ENCODE measurements at regions not wholly inside any gene's neighbourhood (a gene's known extent, or its start where the extent isn't known, plus 50 kb on each side); places are given as distances from the start of the nearest gene placed in this dataset.

- Histone ChIP-seq H3K4me1 (ENCODE audit: control insufficient read depth in 2 of 3, insufficient read depth in 2 of 3, low read depth in 1 of 3, low read length in 3 of 3) (peaks cover 0 to 13% (median 6%) of the 10 kb centered on the region in 3 donors), H3K9me3 (ENCODE audit: control insufficient read depth in 2 of 3, insufficient read depth in 1 of 3, low read length in 3 of 3) (no peaks in the 10 kb centered on the region), H3K36me3 (ENCODE audit: control insufficient read depth in 2 of 3, insufficient read depth in 3 of 3, low read length in 3 of 3) (no peaks in the 10 kb centered on the region), H3K9ac (ENCODE audit: low read length in 3 of 3) (no peak overlapping the region), H3K27ac (ENCODE audit: low read depth in 2 of 2, low read length in 2 of 2) (no peak overlapping the region), H3K27me3 (ENCODE audit: control insufficient read depth, insufficient read depth, low read length) (no peaks in the 10 kb centered on the region), H3K4me3 (ENCODE audit: low read length in 3 of 3) (no peak overlapping the region)
- FAIRE-seq (no peak), DNase-seq (no peak)
- intact Hi-C loops (cut with DNase I) = no loop called here
- TF ChIP-seq CTCF (IDR thresholded peaks at IDR 0.05; ENCODE audit: borderline replicate concordance, extremely low read depth, insufficient read depth) = no peak
Observed at GRCh38 chr2:172328103-172328841, 99.1 kb upstream of the ITGA6 start.

- Histone ChIP-seq H3K4me3 (ENCODE audit: low read length in 3 of 3) (no peak overlapping the region), H3K4me1 (ENCODE audit: control insufficient read depth in 2 of 3, insufficient read depth in 2 of 3, low read depth in 1 of 3, low read length in 3 of 3) (peaks cover 0 to 13% (median 6%) of the 10 kb centered on the region in 3 donors), H3K9ac (ENCODE audit: low read length in 3 of 3) (no peak overlapping the region), H3K36me3 (ENCODE audit: control insufficient read depth in 2 of 3, insufficient read depth in 3 of 3, low read length in 3 of 3) (no peaks in the 10 kb centered on the region), H3K9me3 (ENCODE audit: control insufficient read depth in 2 of 3, insufficient read depth in 1 of 3, low read length in 3 of 3) (no peaks in the 10 kb centered on the region), H3K27me3 (ENCODE audit: control insufficient read depth, insufficient read depth, low read length) (no peaks in the 10 kb centered on the region), H3K27ac (ENCODE audit: low read depth in 2 of 2, low read length in 2 of 2) (peak overlapping the region in 1 of 2 donors; percentile 23)
- DNase-seq (no peak), FAIRE-seq (no peak)
- intact Hi-C loops (cut with DNase I) = no loop called here
- no peak for TF ChIP-seq CTCF (IDR thresholded peaks at IDR 0.05; ENCODE audit: borderline replicate concordance, extremely low read depth, insufficient read depth)
Observed at GRCh38 chr2:172329416-172329773, 98.0 kb upstream of the ITGA6 start.

GRCh38 chr2:172329774-172330671 lies 97.4 kb upstream of the ITGA6 start:
- Histone ChIP-seq H3K36me3 (ENCODE audit: control insufficient read depth in 2 of 3, insufficient read depth in 3 of 3, low read length in 3 of 3) (no peaks in the 10 kb centered on the region), H3K4me1 (ENCODE audit: control insufficient read depth in 2 of 3, insufficient read depth in 2 of 3, low read depth in 1 of 3, low read length in 3 of 3) (peaks cover 0 to 13% (median 6%) of the 10 kb centered on the region in 3 donors), H3K27ac (ENCODE audit: low read depth in 2 of 2, low read length in 2 of 2) (peak overlapping the region in 1 of 2 donors; percentile 51), H3K27me3 (ENCODE audit: control insufficient read depth, insufficient read depth, low read length) (no peaks in the 10 kb centered on the region), H3K9me3 (ENCODE audit: control insufficient read depth in 2 of 3, insufficient read depth in 1 of 3, low read length in 3 of 3) (no peaks in the 10 kb centered on the region), H3K4me3 (ENCODE audit: low read length in 3 of 3) (no peak overlapping the region), H3K9ac (ENCODE audit: low read length in 3 of 3) (no peak overlapping the region)
- FAIRE-seq (no peak), DNase-seq (peak in 1 of 5 donors; percentile 81)
- no peak for TF ChIP-seq CTCF (IDR thresholded peaks at IDR 0.05; ENCODE audit: borderline replicate concordance, extremely low read depth, insufficient read depth)
- intact Hi-C loops (cut with DNase I) = no loop called here
